ENCODE measurements at regions not wholly inside any gene's neighbourhood (a gene's known extent, or its start where the extent isn't known, plus 50 kb on each side); places are given as distances from the start of the nearest gene placed in this dataset.
A peak's percentile ranks its signal among the peaks of the same experiment; 100 is the strongest.

DNA sequence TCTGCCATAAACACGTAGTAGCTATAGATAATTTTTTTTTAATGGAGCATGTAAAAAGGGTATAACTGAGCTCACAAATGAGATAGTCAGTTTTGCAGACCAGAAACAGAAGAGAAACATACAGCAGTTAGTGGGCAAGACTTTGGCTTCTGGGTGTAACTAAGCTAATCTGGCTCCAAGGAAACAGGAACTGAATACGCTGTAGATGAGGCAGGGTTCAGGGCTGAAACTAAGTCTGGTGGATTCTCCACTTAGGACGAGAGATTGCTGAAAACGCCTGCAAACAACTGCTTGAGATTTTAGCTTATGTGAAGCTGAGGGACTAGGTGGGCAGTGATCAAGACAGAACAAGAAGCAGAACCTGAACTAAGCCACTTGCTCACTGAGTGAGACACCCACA is 91.7 kb downstream of the SMIM20 start:
- Histone ChIP-seq H2AFZ (ENCODE audit: control insufficient read depth, low read depth, low read length) (no peak overlapping the region), H3K4me3 (no peak overlapping the region), H3K27ac (ENCODE audit: control insufficient read depth, insufficient read depth) (no peak overlapping the region), H3K79me2 (ENCODE audit: control insufficient read depth, insufficient read depth, low read length) (no peaks in the 10 kb centered on the region), H3K4me2 (ENCODE audit: control insufficient read depth, insufficient read depth) (no peak overlapping the region), H3K27me3 (replicated peaks in 1 of 2; ENCODE audit: control insufficient read depth in 2 of 2, insufficient read depth in 2 of 2, low read length in 1 of 2) (no peaks in the 10 kb centered on the region), H3K9me3 (replicated peaks; ENCODE audit: control insufficient read depth, insufficient read depth, low read length) (no peaks in the 10 kb centered on the region; the same call in 2 of the 3 replicates), H3K36me3 (ENCODE audit: control insufficient read depth in 2 of 2, insufficient read depth in 2 of 2, low read length in 1 of 2) (no peaks in the 10 kb centered on the region), H3K9ac (ENCODE audit: control insufficient read depth, insufficient read depth, low read length) (no peak overlapping the region), H4K20me1 (ENCODE audit: control insufficient read depth, insufficient read depth) (no peaks in the 10 kb centered on the region; the same call in 1 of the 2 replicates), H3K4me1 (ENCODE audit: control insufficient read depth, insufficient read depth, low read length) (no peaks in the 10 kb centered on the region)
- DNase-seq (ENCODE audit: low read depth, low spot score) (no peak), ATAC-seq (no peak), FAIRE-seq (no peak)
- in situ Hi-C loops (cut with MboI) (no loop called here), intact Hi-C loops (cut with micrococcal nuclease; ENCODE audit: unreplicated experiment) (no loop called here)
- CTCF ChIA-PET = interaction anchor here (0.5 to 2.8 kb wide), 6 partner anchors 8 to 422 kb away, joined by 3 to 23 read pairs (median 3); no protein-coding TSS in a partner anchor
- BruUV-seq (replicated peaks) = no TSS peak
- 1% methylated on average over 4 of the region's 4 CpGs for WGBS (ENCODE audit: insufficient coverage, insufficient replicate concordance, low lambda C conversion rate, missing lambda C conversion rate)
- RAD21 ChIA-PET (ENCODE audit: unreplicated experiment) = interaction anchor here (1.2 to 1.3 kb wide), 2 partner anchors 16 to 405 kb away, joined by 3 to 4 read pairs; no protein-coding TSS in a partner anchor
- TF ChIP-seq SPI1 (IDR thresholded peaks at IDR 0.05; ENCODE audit: borderline replicate concordance, insufficient read depth, low read depth, low read length) (peak; percentile 37; the same call in 1 of the 2 replicates), FOS (IDR thresholded peaks at IDR 0.05; ENCODE audit: borderline replicate concordance, extremely low read depth, insufficient read length) (no peak)
- SMC1A ChIA-PET (ENCODE audit: uncharacterized antibody, unreplicated experiment) = interaction anchor here (0.6 to 1.3 kb wide), 5 partner anchors 12 to 344 kb away, joined by 3 to 4 read pairs (median 3); no protein-coding TSS in a partner anchor
- POLR2A ChIA-PET = interaction anchor here (0.6 kb wide), 1 partner anchor 442 kb away, joined by 3 read pairs; no protein-coding TSS in a partner anchor

DNA sequence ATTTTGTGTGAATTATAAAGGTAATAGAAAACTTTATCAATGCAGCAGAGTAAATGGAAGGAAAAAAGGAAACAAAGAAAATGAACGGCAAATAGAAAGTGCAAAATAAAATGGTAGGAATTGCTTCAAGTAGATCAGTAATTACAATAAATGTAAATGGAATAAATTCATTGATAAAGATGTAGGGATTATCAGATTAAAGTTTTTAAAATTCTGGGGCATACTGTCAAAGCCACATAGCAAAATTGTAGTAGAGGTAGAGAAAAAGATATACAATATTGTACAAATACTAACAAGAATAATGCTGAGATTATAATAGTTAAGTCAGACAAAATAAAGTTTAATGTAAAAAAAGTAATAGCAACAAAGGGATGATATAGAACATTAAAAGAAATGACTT is 94.7 kb downstream of the SMIM20 start:
- H4K20me1 ChIP-seq (ENCODE audit: control insufficient read depth, insufficient read depth) = no peaks in the 10 kb centered on the region
- ChIA-PET CTCF (interaction anchor here (1.2 to 3.5 kb wide), 3 partner anchors 15 to 21 kb away, joined by 3 to 12 read pairs (median 5); no protein-coding TSS in a partner anchor), SMC1A (ENCODE audit: uncharacterized antibody, unreplicated experiment) (interaction anchor here (1.6 kb wide), 1 partner anchor 21 kb away, joined by 3 read pairs; no protein-coding TSS in a partner anchor), RAD21 (ENCODE audit: unreplicated experiment) (interaction anchor here (1.2 kb wide), 1 partner anchor 21 kb away, joined by 4 read pairs; no protein-coding TSS in a partner anchor), POLR2A (no interaction called here)
- H3K9me3 ChIP-seq (replicated peaks; ENCODE audit: control insufficient read depth, insufficient read depth, low read length) = no peaks in the 10 kb centered on the region; the same call in 2 of the 3 replicates
- no peak overlapping the region for H3K9ac ChIP-seq (ENCODE audit: control insufficient read depth, insufficient read depth, low read length)
- no peak overlapping the region for H3K4me3 ChIP-seq
- DNase-seq (ENCODE audit: low read depth, low spot score) = no peak
- 0 out of 4 replicates have a peak, but pooled peaks cover 0 to 3% of the 10 kb centered on the region in 2 experiments for H3K27me3 ChIP-seq (replicated peaks in 1 of 2; ENCODE audit: control insufficient read depth in 2 of 2, insufficient read depth in 2 of 2, low read length in 1 of 2)
- in situ Hi-C loops (cut with MboI) = no loop called here
- H3K79me2 ChIP-seq (ENCODE audit: control insufficient read depth, insufficient read depth, low read length) = no peaks in the 10 kb centered on the region
- ATAC-seq = no peak
- no peak overlapping the region for H3K4me2 ChIP-seq (ENCODE audit: control insufficient read depth, insufficient read depth)
- no peaks in the 10 kb centered on the region for H3K36me3 ChIP-seq (ENCODE audit: control insufficient read depth in 2 of 2, insufficient read depth in 2 of 2, low read length in 1 of 2)
- no peak overlapping the region for H3K27ac ChIP-seq (ENCODE audit: control insufficient read depth, insufficient read depth)
- H2AFZ ChIP-seq (ENCODE audit: control insufficient read depth, low read depth, low read length) = no peak overlapping the region
- FAIRE-seq = no peak
- H3K4me1 ChIP-seq (ENCODE audit: control insufficient read depth, insufficient read depth, low read length) = no peaks in the 10 kb centered on the region
- BruUV-seq (replicated peaks) = no TSS peak
- WGBS (ENCODE audit: insufficient coverage, insufficient replicate concordance, low lambda C conversion rate, missing lambda C conversion rate) = 0% methylated on average over 1 of the region's 1 CpG
- intact Hi-C loops (cut with micrococcal nuclease; ENCODE audit: unreplicated experiment) = no loop called here
- TF ChIP-seq EP300 (IDR thresholded peaks at IDR 0.05; ENCODE audit: borderline replicate concordance in 1 of 2, control insufficient read depth in 1 of 2, low read depth in 2 of 2, low read length in 2 of 2) (no peak), HDGF (IDR thresholded peaks at IDR 0.05) (no peak), JUNB (IDR thresholded peaks at IDR 0.05) (no peak), TCF7 (IDR thresholded peaks at IDR 0.05; ENCODE audit: borderline replicate concordance) (no peak)
- TF ChIP-seq, protein P1, sequence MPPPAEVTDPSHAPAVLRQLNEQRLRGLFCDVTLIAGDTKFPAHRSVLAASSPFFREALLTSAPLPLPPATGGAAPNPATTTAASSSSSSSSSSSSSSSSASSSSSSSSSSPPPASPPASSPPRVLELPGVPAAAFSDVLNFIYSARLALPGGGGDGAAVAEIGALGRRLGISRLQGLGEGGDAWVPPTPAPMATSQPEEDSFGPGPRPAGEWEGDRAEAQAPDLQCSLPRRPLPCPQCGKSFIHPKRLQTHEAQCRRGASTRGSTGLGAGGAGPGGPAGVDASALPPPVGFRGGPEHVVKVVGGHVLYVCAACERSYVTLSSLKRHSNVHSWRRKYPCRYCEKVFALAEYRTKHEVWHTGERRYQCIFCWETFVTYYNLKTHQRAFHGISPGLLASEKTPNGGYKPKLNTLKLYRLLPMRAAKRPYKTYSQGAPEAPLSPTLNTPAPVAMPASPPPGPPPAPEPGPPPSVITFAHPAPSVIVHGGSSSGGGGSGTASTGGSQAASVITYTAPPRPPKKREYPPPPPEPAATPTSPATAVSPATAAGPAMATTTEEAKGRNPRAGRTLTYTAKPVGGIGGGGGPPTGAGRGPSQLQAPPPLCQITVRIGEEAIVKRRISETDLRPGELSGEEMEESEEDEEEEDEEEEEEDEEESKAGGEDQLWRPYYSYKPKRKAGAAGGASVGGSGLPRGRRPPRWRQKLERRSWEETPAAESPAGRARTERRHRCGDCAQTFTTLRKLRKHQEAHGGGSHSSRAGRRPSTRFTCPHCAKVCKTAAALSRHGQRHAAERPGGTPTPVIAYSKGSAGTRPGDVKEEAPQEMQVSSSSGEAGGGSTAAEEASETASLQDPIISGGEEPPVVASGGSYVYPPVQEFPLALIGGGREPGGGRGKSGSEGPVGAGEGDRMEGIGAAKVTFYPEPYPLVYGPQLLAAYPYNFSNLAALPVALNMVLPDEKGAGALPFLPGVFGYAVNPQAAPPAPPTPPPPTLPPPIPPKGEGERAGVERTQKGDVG (CRISPR knock-in tag; IDR thresholded peaks at IDR 0.05) = no peak
- TF ChIP-seq, protein P2, sequence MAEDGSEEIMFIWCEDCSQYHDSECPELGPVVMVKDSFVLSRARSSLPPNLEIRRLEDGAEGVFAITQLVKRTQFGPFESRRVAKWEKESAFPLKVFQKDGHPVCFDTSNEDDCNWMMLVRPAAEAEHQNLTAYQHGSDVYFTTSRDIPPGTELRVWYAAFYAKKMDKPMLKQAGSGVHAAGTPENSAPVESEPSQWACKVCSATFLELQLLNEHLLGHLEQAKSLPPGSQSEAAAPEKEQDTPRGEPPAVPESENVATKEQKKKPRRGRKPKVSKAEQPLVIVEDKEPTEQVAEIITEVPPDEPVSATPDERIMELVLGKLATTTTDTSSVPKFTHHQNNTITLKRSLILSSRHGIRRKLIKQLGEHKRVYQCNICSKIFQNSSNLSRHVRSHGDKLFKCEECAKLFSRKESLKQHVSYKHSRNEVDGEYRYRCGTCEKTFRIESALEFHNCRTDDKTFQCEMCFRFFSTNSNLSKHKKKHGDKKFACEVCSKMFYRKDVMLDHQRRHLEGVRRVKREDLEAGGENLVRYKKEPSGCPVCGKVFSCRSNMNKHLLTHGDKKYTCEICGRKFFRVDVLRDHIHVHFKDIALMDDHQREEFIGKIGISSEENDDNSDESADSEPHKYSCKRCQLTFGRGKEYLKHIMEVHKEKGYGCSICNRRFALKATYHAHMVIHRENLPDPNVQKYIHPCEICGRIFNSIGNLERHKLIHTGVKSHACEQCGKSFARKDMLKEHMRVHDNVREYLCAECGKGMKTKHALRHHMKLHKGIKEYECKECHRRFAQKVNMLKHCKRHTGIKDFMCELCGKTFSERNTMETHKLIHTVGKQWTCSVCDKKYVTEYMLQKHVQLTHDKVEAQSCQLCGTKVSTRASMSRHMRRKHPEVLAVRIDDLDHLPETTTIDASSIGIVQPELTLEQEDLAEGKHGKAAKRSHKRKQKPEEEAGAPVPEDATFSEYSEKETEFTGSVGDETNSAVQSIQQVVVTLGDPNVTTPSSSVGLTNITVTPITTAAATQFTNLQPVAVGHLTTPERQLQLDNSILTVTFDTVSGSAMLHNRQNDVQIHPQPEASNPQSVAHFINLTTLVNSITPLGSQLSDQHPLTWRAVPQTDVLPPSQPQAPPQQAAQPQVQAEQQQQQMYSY (CRISPR knock-in tag; IDR thresholded peaks at IDR 0.05) = no peak
